Tibial nerve (tissue), 4 donors: ENCODE measurements at regions not wholly inside any gene's neighbourhood (a gene's known extent, or its start where the extent isn't known, plus 50 kb on each side); places are given as distances from the start of the nearest gene placed in this dataset.

ENCODE experiments used
- CTCF ChIP-seq, 5 experiments: fragments of 200-600 bp in 3 of 5; fragments of 450-650 bp in 2 of 5; sonication (generic) in 3 of 5; IDR thresholded peaks; one replicate each; pipeline ENCODE4 v1.5.1; 2016 to 2019; ENCODE audit warnings: antibody characterized with exemption in 5 of 5, mild to moderate bottlenecking in 3 of 5, moderate library complexity in 2 of 5
- EP300 ChIP-seq, 2 donors: sonication (generic); formaldehyde crosslinking; IDR thresholded peaks; one replicate each; pipeline ENCODE4 v1.6.1; 2017; ENCODE audit warnings: antibody characterized with exemption in 2 of 2, mild to moderate bottlenecking in 1 of 2
- POLR2A ChIP-seq, 2 donors: fragments of 450-650 bp; IDR thresholded peaks; one replicate each; pipeline ENCODE4 v1.6.1; 2017; ENCODE audit warnings: antibody characterized with exemption in 2 of 2, mild to moderate bottlenecking in 2 of 2, moderate library complexity in 2 of 2

GRCh38 chr1:31510304-31510703 lies 66.0 kb upstream of the TINAGL1 start:
- TF ChIP-seq POLR2A (IDR thresholded peaks at IDR 0.05) (no peak), CTCF (IDR thresholded peaks at IDR 0.05) (no peak), EP300 (IDR thresholded peaks at IDR 0.05) (no peak)
